Forelimb muscle (tissue), 1 donor: ENCODE measurements at regions not wholly inside any gene's neighbourhood (a gene's known extent, or its start where the extent isn't known, plus 50 kb on each side); places are given as distances from the start of the nearest gene placed in this dataset.

Experiments used
- DNase-seq: peaks from one replicate; pipeline ENCODE4 v3.0.0-alpha.2; 2013; ENCODE audit warnings: low read depth

- DNase-seq: peak; percentile 4
Observed at GRCh38 chrX:102067966-102068723, 57.3 kb upstream of the TCEAL2 start.

DNA sequence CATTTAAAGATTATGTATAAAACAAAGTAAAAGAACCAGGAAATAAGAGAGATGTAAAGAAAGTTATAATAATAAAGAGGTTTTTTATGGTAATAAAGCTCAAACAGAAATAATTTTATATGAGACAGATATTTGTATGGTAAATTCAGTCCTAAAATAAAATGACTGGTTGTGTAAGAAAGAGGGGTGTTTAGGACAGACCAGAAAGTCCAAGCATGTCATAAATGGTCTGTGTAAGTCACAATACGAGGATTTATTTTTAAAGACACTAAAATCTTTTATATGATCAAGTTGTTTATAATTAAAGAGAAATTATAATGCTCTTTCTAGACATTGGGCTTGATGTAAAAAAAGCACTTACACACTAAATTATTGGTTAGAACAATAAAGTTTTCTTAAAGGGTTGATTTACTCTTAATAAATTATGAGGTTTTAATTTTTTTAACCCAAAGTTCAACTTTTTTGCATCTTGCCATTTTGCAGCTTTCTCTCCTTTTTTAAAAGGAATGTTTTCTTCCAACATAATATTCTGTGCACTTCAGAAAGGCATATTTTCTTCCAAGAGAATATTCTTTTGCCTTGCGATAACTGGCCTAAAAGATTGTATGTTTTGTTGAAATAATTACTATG lies 61.9 kb upstream of the TCEAL2 start:
- no peak for DNase-seq

GRCh38 chrX:102044496-102044895 lies 81.0 kb upstream of the TCEAL2 start:
- DNase-seq: no peak

- DNase-seq: no peak
Observed at GRCh38 chrX:102043380-102043779, 82.1 kb upstream of the TCEAL2 start.

DNA sequence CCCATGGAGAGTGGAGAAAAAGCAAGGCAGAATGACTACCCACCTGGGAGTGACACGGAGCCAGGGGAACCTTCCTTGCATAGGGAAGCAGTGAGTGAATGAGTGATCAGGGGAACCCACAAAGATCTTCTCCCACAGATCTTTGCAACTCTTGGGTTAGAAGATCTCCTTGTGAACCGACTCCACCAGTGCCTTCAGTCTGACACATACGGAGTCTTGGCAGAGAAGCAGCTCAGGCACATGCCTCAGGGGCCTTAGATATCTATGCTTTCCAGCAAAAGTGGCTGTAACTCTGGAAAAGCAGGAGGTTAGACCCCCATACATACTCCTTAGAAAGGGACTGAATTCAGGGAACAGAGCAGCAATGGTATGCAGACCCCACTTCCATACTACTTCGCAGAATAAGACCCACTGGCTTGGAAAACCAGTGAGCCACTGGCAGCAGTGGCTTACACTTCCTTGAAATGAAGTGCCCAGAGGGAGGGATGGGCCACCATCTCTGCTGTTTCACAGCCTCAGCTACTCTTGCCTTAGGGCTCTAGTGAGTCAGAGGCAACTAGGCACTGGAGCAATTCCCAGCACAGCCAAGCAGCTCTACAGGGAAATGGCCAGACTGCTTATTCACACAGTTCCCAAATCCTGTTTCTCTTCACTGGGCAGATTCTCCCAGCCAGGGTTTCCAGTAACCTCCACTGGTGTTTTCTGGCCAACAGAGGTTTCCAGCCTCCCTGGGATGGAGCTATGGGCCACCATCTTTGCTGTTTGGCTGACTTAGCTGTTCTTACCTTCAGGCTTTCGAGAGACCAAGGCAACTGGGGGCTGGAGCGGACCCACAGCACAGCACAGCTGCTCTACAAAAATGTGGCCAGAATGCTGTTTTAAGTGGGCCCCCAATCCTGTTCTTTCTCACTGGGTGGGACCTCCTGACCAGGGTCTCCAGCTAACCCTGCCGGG lies 82.8 kb upstream of the TCEAL2 start:
- DNase-seq: no peak

DNA sequence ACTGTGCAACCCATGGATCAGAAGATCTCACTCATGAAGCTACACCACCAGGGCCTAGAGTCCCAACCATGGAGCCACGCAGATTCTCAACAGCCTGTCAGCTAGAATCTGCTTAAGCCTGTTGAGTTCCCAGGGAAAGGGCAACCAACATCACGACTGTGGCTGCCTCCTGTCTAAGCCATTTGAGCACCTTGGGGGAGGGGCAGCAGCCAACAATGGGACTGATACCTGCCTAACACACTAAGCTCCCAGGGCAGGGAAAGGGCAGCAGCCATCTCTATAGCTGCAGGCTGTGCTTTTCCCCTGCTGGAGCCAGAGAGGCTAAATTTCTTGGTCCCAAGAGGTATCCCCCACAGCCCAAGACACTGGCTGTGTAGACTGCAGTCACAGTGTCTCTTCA lies 96.5 kb upstream of the TCEAL2 start:
- no peak for DNase-seq

DNA sequence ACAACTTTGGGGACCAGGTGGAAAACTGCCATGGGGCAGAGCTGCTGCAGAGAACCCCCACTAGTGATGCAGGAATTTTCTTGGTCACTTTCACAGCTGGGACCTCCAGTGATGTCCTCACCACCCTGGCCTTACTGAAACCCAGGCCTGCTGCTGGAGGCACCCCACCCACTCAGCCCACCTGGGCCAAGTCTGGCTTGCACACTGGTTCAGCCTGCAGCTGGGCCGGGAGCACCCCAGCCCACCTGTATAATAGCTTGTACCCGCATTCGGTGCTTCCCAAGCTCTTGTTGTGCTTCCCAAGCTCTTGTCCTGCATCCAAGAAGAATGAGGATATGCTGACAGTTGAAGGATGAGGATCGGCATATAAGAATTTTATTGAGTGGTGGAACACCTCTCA lies 86.4 kb upstream of the ZMAT1 start:
- no peak for DNase-seq

DNA sequence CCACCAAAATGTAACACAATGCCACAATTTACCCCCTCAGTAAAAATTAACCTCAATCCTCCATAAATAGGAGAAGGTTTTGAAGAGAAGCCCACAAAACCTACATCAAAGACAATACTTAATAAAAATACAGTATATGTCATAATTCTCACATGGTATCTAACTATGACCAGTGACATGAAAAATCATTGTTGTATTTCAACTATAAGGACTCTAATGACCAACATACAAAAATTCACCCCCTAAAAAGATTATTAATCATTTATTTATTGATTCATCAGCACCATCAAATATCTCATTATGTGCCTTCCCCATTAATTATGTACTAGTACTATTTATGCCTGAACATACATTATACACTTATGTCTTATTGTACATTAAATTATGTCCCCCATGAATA lies 77.1 kb upstream of the ZMAT1 start:
- DNase-seq: no peak

- DNase-seq: no peak
Observed at GRCh38 chrX:101999644-102000539, 68.1 kb upstream of the ZMAT1 start.

- DNase-seq: no peak
Observed at GRCh38 chrX:101993335-101993734, 61.5 kb upstream of the ZMAT1 start.

GRCh38 chrX:101986586-101986985 lies 54.8 kb upstream of the ZMAT1 start:
- DNase-seq: no peak
